A673 (cell line): ENCODE measurements at regions not wholly inside any gene's neighbourhood (a gene's known extent, or its start where the extent isn't known, plus 50 kb on each side); places are given as distances from the start of the nearest gene placed in this dataset.

Source experiments
- EZH2 ChIP-seq: fragments of 200-600 bp; sonication (generic); IDR thresholded peaks from 2 replicates; pipeline ENCODE4 v1.6.1; 2017; ENCODE audit warnings: borderline replicate concordance, low read depth, mild to moderate bottlenecking, mixed read lengths, antibody characterized with exemption, low read length; ENCODE audit not compliant: poor library complexity, severe bottlenecking
- TF ChIP-seq, protein P1 (sequence below): fragments of 300-800, 200-600 bp; sonication (generic); conservative IDR thresholded peaks from 2 replicates; pipeline ENCODE4 v1.5.1; 2017; ENCODE audit warnings: low read depth, mild to moderate bottlenecking, antibody characterized with exemption, low read length, moderate library complexity, mixed read lengths

DNA sequence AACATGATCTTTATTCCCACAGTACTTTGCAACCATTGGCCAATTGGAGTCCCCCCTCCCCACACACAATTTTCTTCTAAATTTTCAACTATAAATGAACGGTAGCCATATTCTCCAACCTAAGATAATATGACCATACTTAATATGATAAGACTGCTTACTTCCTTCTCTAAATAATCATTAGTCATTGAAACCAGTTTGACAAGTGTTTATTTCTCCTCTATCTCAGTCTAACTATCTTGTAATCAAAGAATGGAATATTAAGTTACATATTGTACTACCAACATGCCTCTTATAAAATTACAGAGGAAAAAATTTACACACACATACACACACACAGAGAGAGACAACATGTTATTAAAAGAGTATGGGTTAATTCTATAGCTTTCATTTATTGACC, 567.4 kb upstream of the TMPRSS15 start:
- TF ChIP-seq, protein P1, sequence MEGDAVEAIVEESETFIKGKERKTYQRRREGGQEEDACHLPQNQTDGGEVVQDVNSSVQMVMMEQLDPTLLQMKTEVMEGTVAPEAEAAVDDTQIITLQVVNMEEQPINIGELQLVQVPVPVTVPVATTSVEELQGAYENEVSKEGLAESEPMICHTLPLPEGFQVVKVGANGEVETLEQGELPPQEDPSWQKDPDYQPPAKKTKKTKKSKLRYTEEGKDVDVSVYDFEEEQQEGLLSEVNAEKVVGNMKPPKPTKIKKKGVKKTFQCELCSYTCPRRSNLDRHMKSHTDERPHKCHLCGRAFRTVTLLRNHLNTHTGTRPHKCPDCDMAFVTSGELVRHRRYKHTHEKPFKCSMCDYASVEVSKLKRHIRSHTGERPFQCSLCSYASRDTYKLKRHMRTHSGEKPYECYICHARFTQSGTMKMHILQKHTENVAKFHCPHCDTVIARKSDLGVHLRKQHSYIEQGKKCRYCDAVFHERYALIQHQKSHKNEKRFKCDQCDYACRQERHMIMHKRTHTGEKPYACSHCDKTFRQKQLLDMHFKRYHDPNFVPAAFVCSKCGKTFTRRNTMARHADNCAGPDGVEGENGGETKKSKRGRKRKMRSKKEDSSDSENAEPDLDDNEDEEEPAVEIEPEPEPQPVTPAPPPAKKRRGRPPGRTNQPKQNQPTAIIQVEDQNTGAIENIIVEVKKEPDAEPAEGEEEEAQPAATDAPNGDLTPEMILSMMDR = no peak
- no peak for TF ChIP-seq EZH2
